ENCODE measurements at regions not wholly inside any gene's neighbourhood (a gene's known extent, or its start where the extent isn't known, plus 50 kb on each side); places are given as distances from the start of the nearest gene placed in this dataset.

- no peak for DNase-seq
Measured at GRCh38 chr20:37455659-37456058, 65.4 kb upstream of the NNAT start.

GRCh38 chr20:37456948-37457347 is 64.1 kb upstream of the NNAT start:
- DNase-seq = no peak

GRCh38 chr20:37457921-37458320 is 63.1 kb upstream of the NNAT start:
- peak; percentile 16 for DNase-seq

- DNase-seq = no peak
Measured at GRCh38 chr20:37458761-37459160, 62.3 kb upstream of the NNAT start.

- DNase-seq = no peak
Measured at GRCh38 chr20:37461405-37461804, 59.6 kb upstream of the NNAT start.

- no peak for DNase-seq
Measured at GRCh38 chr20:37463726-37464494, 57.1 kb upstream of the NNAT start.

- no peak for DNase-seq
Measured at GRCh38 chr20:37464611-37465010, 56.4 kb upstream of the NNAT start.
